WERI-Rb-1 (cell line): ENCODE measurements at regions not wholly inside any gene's neighbourhood (a gene's known extent, or its start where the extent isn't known, plus 50 kb on each side); places are given as distances from the start of the nearest gene placed in this dataset.

ENCODE experiments used
- DNase-seq: peaks from one replicate; pipeline ENCODE4 v3.0.0-alpha.2; 2020
- H3K27ac ChIP-seq: fragments of 250-450 bp; sonication (Bioruptor Pico); 2 replicates; pipeline ENCODE4 v1.5.1; 2020; ENCODE audit warnings: mild to moderate bottlenecking, moderate library complexity
- H3K27me3 ChIP-seq: fragments of 250-450 bp; sonication (Bioruptor Pico); 2 replicates; pipeline ENCODE4 v1.5.1; 2021; ENCODE audit warnings: mild to moderate bottlenecking, low read depth, moderate library complexity; ENCODE audit not compliant: insufficient read depth, severe bottlenecking
- H3K36me3 ChIP-seq: fragments of 250-450 bp; sonication (Bioruptor Pico); 2 replicates; pipeline ENCODE4 v1.5.1; 2020; ENCODE audit warnings: mild to moderate bottlenecking, moderate library complexity
- H3K4me3 ChIP-seq: 2 replicates; pipeline ENCODE4 v1.5.1; 2011; ENCODE audit warnings: low read depth, mild to moderate bottlenecking, control low read depth, low read length
- H3K9me3 ChIP-seq: fragments of 250-450 bp; sonication (Bioruptor Pico); 2 replicates; pipeline ENCODE4 v1.5.1; 2021; ENCODE audit warnings: mild to moderate bottlenecking, moderate library complexity; ENCODE audit not compliant: severe bottlenecking
- TF ChIP-seq, protein P1 (sequence below): IDR thresholded peaks from 2 replicates; pipeline ENCODE4 v1.5.1; 2011; ENCODE audit warnings: low read depth, mild to moderate bottlenecking, control low read depth, inconsistent platforms, low read length

DNA sequence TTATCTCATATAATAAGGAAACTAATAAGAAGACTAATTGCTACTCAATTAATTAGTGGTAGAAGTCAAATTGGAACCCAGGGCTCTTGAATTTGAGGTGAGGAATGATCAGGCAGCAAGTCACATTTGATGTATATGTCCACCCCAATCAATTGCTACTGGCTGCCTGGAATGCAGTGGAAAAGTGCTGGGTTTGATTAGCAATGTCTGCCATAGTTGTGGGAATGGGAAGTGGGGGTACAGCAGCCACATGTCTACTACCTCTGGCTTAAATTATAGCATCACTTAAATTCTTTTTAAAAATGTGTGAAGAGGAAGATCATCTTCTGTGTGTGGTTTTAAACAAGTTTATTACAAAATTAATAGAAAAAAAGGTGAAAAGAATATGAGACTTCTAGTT lies 50.8 kb upstream of the NAV2 start:
- peaks cover 51% of the 10 kb centered on the region for H3K27me3 ChIP-seq
- no peaks in the 10 kb centered on the region for H3K36me3 ChIP-seq
- H3K27ac ChIP-seq = no peak overlapping the region
- TF ChIP-seq, protein P1, sequence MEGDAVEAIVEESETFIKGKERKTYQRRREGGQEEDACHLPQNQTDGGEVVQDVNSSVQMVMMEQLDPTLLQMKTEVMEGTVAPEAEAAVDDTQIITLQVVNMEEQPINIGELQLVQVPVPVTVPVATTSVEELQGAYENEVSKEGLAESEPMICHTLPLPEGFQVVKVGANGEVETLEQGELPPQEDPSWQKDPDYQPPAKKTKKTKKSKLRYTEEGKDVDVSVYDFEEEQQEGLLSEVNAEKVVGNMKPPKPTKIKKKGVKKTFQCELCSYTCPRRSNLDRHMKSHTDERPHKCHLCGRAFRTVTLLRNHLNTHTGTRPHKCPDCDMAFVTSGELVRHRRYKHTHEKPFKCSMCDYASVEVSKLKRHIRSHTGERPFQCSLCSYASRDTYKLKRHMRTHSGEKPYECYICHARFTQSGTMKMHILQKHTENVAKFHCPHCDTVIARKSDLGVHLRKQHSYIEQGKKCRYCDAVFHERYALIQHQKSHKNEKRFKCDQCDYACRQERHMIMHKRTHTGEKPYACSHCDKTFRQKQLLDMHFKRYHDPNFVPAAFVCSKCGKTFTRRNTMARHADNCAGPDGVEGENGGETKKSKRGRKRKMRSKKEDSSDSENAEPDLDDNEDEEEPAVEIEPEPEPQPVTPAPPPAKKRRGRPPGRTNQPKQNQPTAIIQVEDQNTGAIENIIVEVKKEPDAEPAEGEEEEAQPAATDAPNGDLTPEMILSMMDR = no peak
- no peak for DNase-seq
- no peak overlapping the region for H3K4me3 ChIP-seq
- no peaks in the 10 kb centered on the region for H3K9me3 ChIP-seq

DNA sequence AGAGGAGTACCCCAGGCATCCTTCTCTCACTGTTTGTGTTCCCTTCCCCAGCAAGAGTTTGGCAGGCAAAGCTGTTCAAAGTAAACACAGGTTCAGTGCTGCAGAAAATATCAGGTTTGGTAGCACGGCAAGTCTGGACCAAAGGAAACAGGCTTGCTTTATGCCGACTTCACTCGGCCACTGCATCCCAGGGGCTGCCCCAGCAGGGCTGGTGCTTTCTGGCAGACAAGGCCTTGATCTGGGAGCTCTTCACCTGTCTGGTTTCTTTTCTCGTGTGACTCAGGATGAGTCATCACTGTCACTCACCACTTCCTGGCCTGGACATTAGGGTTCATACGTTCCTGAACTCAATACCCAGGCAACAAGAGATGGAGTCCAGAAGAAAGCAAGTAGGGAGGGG lies 52.6 kb upstream of the NAV2 start:
- H3K4me3 ChIP-seq = no peak overlapping the region
- H3K27ac ChIP-seq = no peak overlapping the region
- no peaks in the 10 kb centered on the region for H3K36me3 ChIP-seq
- H3K27me3 ChIP-seq = peaks cover 38% of the 10 kb centered on the region
- no peaks in the 10 kb centered on the region for H3K9me3 ChIP-seq
- TF ChIP-seq, protein P1 = no peak
- DNase-seq = no peak

DNA sequence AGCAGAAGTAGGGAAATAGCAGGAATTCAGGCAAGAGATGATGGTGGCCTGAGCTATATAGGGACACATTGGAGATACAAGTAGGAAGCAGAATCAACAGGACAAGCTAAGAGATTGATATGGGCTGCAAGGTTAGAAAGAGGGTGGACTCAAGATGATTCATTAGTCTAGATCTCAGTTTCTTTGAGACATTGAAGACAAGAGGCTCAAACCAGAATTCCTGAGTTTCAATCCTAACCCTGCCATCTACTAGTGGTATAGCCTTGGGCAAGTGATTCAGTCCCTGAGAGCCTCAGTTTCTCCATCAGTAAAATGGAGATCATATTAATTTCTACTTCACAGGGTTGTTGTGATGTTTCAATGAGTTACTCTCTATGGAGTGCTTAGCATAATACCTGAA lies 53.1 kb upstream of the NAV2 start:
- Histone ChIP-seq H3K36me3 (no peaks in the 10 kb centered on the region), H3K27ac (no peak overlapping the region), H3K9me3 (no peaks in the 10 kb centered on the region), H3K4me3 (no peak overlapping the region), H3K27me3 (peaks cover 34% of the 10 kb centered on the region)
- TF ChIP-seq, protein P1 = no peak
- DNase-seq = no peak

DNA sequence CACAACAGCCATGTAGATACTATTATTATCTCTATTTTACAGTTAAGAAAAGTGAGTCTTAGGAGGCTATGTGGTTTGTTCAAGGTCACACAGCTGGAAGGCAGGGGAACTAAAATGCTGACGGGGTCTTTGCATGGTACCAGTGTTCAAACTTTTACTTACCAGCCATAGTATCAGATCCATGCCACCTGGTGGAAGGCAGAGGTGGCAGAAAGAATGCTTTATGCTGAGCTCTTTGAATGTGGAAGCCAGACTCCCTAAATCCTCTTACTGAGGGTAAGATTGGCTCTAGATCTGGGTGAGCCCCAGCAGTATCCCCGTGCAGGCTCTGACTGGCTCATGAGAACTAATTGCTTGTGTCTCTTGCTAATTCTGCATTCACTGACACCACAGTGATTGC lies 54.3 kb upstream of the NAV2 start:
- Histone ChIP-seq H3K36me3 (no peaks in the 10 kb centered on the region), H3K4me3 (no peak overlapping the region), H3K27ac (no peak overlapping the region), H3K27me3 (peaks cover 32% of the 10 kb centered on the region), H3K9me3 (no peaks in the 10 kb centered on the region)
- peak; percentile 19 for DNase-seq
- TF ChIP-seq, protein P1 = 0 out of 2 replicates have a peak, but pooled peaks have one; percentile 1

DNA sequence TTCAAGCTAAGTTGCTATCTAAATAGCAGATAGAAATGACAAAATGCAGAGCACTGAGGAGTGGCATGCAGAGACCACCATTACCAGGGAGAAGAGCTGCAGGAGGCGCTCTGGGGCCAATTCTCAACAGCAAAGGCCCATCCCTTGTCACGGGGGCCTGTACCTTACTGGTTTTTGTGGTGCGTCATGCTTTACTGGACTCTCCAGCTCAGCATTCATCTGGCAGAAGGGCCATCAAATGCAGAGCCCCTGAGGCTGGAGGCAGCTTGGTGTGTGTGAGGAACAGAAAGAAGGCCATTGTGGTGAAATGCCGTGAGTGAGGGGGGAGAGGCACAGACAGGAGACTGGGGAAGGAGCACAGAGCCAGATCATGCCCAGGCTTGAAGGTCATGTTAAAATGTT lies 56.5 kb upstream of the NAV2 start:
- H3K27me3 ChIP-seq = peaks cover 26% of the 10 kb centered on the region
- H3K9me3 ChIP-seq = no peaks in the 10 kb centered on the region
- DNase-seq = no peak
- TF ChIP-seq, protein P1 = no peak
- no peak overlapping the region for H3K27ac ChIP-seq
- H3K4me3 ChIP-seq = no peak overlapping the region
- H3K36me3 ChIP-seq = no peaks in the 10 kb centered on the region

DNA sequence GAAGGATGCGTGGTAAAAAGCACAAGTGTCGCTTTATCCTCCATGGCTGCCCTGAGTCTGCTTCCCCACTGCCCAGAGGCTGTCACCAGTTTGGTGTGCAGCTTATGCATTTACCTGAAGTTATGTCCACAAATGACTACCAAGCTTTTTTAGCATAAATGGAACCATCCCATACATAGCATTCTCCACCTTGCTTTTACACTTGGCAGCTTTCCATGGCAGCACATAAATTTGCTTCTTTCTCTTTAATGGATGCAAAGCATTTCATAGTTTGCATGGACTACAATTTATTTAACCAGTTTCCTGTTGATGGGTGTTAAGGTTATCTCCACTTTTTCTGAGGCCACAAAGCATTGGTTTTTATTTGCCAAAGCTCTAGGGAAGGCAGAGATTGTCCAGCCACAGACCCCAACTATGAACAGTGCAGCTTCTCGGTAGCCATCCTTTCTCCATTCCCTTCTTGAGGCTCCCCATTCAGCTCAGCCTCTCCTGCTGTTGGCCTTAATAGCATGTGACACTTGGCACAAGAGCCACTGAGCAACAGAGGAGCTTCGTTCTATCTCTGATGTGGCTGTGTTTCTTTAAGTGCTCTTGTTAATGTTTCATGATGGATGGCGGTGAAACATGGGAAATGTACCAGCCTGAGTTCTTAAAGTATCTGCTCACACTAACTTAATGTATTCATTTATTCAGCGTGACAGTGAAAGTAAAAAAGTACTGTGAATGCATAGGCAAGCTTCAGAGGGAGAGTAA lies 59.8 kb upstream of the NAV2 start:
- Histone ChIP-seq H3K27ac (no peak overlapping the region), H3K4me3 (no peak overlapping the region), H3K9me3 (no peaks in the 10 kb centered on the region), H3K27me3 (peaks cover 29% of the 10 kb centered on the region), H3K36me3 (no peaks in the 10 kb centered on the region)
- DNase-seq = no peak
- TF ChIP-seq, protein P1 = no peak
